ENCODE measurements at regions not wholly inside any gene's neighbourhood (a gene's known extent, or its start where the extent isn't known, plus 50 kb on each side); places are given as distances from the start of the nearest gene placed in this dataset.

DNA sequence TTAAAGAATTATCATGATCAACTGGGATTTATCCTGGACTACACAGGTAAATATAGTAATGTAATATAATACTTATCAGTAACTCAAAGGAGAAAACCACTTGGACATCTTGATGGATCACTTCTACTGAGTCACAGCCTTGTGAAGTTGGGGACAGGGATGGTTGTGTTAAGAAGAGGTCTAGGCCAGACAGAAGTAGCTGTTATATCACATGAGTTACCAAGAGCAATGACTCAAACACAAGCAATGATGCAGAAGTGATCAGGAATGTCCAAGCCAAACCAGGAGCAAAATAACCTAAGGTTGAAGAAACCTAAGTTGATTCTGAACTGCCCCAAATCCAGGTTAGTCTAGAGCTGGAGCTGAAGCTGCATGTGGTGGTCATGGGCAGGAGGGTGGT is 424.5 kb upstream of the DAB1 start:
- no peak for ATAC-seq
- TF ChIP-seq CSRNP3 (CRISPR knock-in tag; IDR thresholded peaks at IDR 0.05) (no peak), POU6F1 (CRISPR knock-in tag; IDR thresholded peaks at IDR 0.05; ENCODE audit: borderline replicate concordance, low read depth) (no peak)

GRCh38 chr1:57845041-57845440 is 421.2 kb upstream of the DAB1 start:
- no peak for TF ChIP-seq CREB5 (CRISPR knock-in tag; IDR thresholded peaks at IDR 0.05; ENCODE audit: low read depth)
- no peak for TF ChIP-seq ZNF70 (CRISPR knock-in tag; IDR thresholded peaks at IDR 0.05)
- no peak for TF ChIP-seq TOX (CRISPR knock-in tag; IDR thresholded peaks at IDR 0.05; ENCODE audit: borderline replicate concordance)
- no peak for TF ChIP-seq ZNF8 (CRISPR knock-in tag; IDR thresholded peaks at IDR 0.05)
- TF ChIP-seq OSR1 (CRISPR knock-in tag; IDR thresholded peaks at IDR 0.05): no peak
- no peak for TF ChIP-seq CSRNP3 (CRISPR knock-in tag; IDR thresholded peaks at IDR 0.05)
- TF ChIP-seq, protein P1, sequence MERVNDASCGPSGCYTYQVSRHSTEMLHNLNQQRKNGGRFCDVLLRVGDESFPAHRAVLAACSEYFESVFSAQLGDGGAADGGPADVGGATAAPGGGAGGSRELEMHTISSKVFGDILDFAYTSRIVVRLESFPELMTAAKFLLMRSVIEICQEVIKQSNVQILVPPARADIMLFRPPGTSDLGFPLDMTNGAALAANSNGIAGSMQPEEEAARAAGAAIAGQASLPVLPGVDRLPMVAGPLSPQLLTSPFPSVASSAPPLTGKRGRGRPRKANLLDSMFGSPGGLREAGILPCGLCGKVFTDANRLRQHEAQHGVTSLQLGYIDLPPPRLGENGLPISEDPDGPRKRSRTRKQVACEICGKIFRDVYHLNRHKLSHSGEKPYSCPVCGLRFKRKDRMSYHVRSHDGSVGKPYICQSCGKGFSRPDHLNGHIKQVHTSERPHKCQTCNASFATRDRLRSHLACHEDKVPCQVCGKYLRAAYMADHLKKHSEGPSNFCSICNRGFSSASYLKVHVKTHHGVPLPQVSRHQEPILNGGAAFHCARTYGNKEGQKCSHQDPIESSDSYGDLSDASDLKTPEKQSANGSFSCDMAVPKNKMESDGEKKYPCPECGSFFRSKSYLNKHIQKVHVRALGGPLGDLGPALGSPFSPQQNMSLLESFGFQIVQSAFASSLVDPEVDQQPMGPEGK (CRISPR knock-in tag; IDR thresholded peaks at IDR 0.05; ENCODE audit: borderline replicate concordance): no peak
- TF ChIP-seq ZNF565 (CRISPR knock-in tag; conservative IDR thresholded peaks at IDR 0.05; ENCODE audit: low read depth): no peak
- no peak for TF ChIP-seq RARB (CRISPR knock-in tag; IDR thresholded peaks at IDR 0.05)
- no peak for TF ChIP-seq CSDC2 (CRISPR knock-in tag; IDR thresholded peaks at IDR 0.05)
- peak; percentile 41 for ATAC-seq

DNA sequence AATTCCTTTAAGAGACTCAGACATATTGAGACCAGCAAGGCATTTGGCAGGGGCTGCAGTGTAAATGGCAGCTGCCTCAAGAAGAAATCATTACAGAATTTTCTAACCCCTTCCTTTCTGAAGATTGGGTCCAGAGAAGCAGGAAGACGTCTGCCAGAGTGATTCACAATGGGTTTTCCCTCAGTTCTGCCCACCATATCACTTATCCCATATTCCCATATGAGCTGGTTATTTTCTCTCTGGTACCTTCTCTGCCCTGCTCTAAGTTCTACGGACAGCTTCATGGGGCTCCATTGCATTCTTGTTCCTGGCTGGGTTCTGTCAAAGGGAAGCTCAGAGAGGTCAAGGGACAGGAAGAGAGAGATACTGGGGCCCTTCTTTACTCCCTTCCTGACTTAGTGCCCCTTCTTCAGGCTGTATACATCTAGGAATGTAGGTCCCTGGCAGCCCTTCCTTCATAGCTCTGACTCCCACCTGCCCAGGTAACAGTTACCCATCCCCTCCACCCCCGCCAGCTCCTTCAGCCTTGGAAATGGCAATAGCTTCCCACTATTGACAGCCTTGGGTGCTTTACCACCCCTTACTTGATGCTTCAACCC is 420.6 kb upstream of the DAB1 start:
- peak; percentile 42 for ATAC-seq
- no peak for TF ChIP-seq ZFP3 (CRISPR knock-in tag; IDR thresholded peaks at IDR 0.05)
- no peak for TF ChIP-seq CREB5 (CRISPR knock-in tag; IDR thresholded peaks at IDR 0.05; ENCODE audit: low read depth)
- TF ChIP-seq PPARA (CRISPR knock-in tag; IDR thresholded peaks at IDR 0.05; ENCODE audit: borderline replicate concordance): no peak
- TF ChIP-seq ZNF565 (CRISPR knock-in tag; conservative IDR thresholded peaks at IDR 0.05; ENCODE audit: low read depth): no peak
- no peak for TF ChIP-seq OSR1 (CRISPR knock-in tag; IDR thresholded peaks at IDR 0.05)
- no peak for TF ChIP-seq ESRRG (CRISPR knock-in tag; IDR thresholded peaks at IDR 0.05)
- TF ChIP-seq CSRNP3 (CRISPR knock-in tag; IDR thresholded peaks at IDR 0.05): no peak
- TF ChIP-seq ZNF70 (CRISPR knock-in tag; IDR thresholded peaks at IDR 0.05): no peak
- no peak for TF ChIP-seq TCF4 (CRISPR knock-in tag; IDR thresholded peaks at IDR 0.05; ENCODE audit: borderline replicate concordance)
- no peak for TF ChIP-seq TOX (CRISPR knock-in tag; IDR thresholded peaks at IDR 0.05; ENCODE audit: borderline replicate concordance)
- TF ChIP-seq RARB (CRISPR knock-in tag; IDR thresholded peaks at IDR 0.05): no peak

- peak; percentile 79 for ATAC-seq
- no peak for TF ChIP-seq RARB (CRISPR knock-in tag; IDR thresholded peaks at IDR 0.05)
- TF ChIP-seq GLIS3 (CRISPR knock-in tag; IDR thresholded peaks at IDR 0.05): no peak
- no peak for TF ChIP-seq OSR1 (CRISPR knock-in tag; IDR thresholded peaks at IDR 0.05)
- no peak for TF ChIP-seq PPARA (CRISPR knock-in tag; IDR thresholded peaks at IDR 0.05; ENCODE audit: borderline replicate concordance)
Measured at GRCh38 chr1:57843760-57844159, 419.9 kb upstream of the DAB1 start.
